ENCODE measurements at regions not wholly inside any gene's neighbourhood (a gene's known extent, or its start where the extent isn't known, plus 50 kb on each side); places are given as distances from the start of the nearest gene placed in this dataset.
"Not testable (repeated sequence)": the region's sequence is repeated elsewhere in the genome, so short reads cannot be mapped to it uniquely, and the experiment has no call there.

- Histone ChIP-seq H3K9me3 (ENCODE audit: control insufficient read depth, insufficient read depth, low read length) (no peaks in the 10 kb centered on the region; the same call in 1 of the 2 replicates), H3K27me3 (ENCODE audit: control insufficient read depth, insufficient read depth, low read length) (peaks cover 10% of the 10 kb centered on the region), H3K4me3 (ENCODE audit: low read depth, low read length) (no peak overlapping the region), H3K27ac (ENCODE audit: low read depth, low read length) (no peak overlapping the region)
- POLR2A ChIA-PET = no interaction called here
- DNase-seq (ENCODE audit: low read depth, low spot score) = peak; percentile 6
- CTCF ChIA-PET = interaction anchor here (0.7 kb wide), 1 partner anchor 41 kb away, joined by 3 read pairs; no protein-coding TSS in a partner anchor
- TF ChIP-seq CTCF (IDR thresholded peaks at IDR 0.05; ENCODE audit: low read depth, low read length) = peak; percentile 19; the same call in 1 of the 2 replicates
These were observed 75.2 kb downstream of the SPRING1 start for GRCh38 chr12:116662612-116663144.

GRCh38 chr12:116661341-116661740 is 76.5 kb downstream of the SPRING1 start:
- POLR2A ChIA-PET = no interaction called here
- CTCF ChIA-PET = no interaction called here

GRCh38 chr12:116660740-116661139 is 77.1 kb downstream of the SPRING1 start:
- POLR2A ChIA-PET; DNase-seq (ENCODE audit: low read depth, low spot score); H3K9me3 ChIP-seq (ENCODE audit: control insufficient read depth, insufficient read depth, low read length); H3K27ac ChIP-seq (ENCODE audit: low read depth, low read length); H3K4me3 ChIP-seq (ENCODE audit: low read depth, low read length); CTCF ChIA-PET: not testable (repeated sequence)
- H3K27me3 ChIP-seq (ENCODE audit: control insufficient read depth, insufficient read depth, low read length) = peaks cover 18% of the 10 kb centered on the region

More at GRCh38 chr12:116661341-116661740, 76.5 kb downstream of the SPRING1 start:
- Histone ChIP-seq H3K9me3 (ENCODE audit: control insufficient read depth, insufficient read depth, low read length) (no peaks in the 10 kb centered on the region; the same call in 1 of the 2 replicates), H3K27ac (ENCODE audit: low read depth, low read length) (no peak overlapping the region), H3K4me3 (ENCODE audit: low read depth, low read length) (no peak overlapping the region), H3K27me3 (ENCODE audit: control insufficient read depth, insufficient read depth, low read length) (peaks cover 18% of the 10 kb centered on the region)
- no peak for TF ChIP-seq CTCF (IDR thresholded peaks at IDR 0.05; ENCODE audit: low read depth, low read length)
- DNase-seq (ENCODE audit: low read depth, low spot score) = no peak

GRCh38 chr12:116659771-116660481 is 77.9 kb downstream of the SPRING1 start:
- H3K27ac ChIP-seq (ENCODE audit: low read depth, low read length) = no peak overlapping the region
- CTCF ChIA-PET = no interaction called here
- H3K9me3 ChIP-seq (ENCODE audit: control insufficient read depth, insufficient read depth, low read length) = no peaks in the 10 kb centered on the region; the same call in 1 of the 2 replicates
- POLR2A ChIA-PET = no interaction called here
- DNase-seq (ENCODE audit: low read depth, low spot score) = no peak
- H3K27me3 ChIP-seq (ENCODE audit: control insufficient read depth, insufficient read depth, low read length) = peaks cover 19% of the 10 kb centered on the region
- TF ChIP-seq CTCF (IDR thresholded peaks at IDR 0.05; ENCODE audit: low read depth, low read length) = no peak
- no peak overlapping the region for H3K4me3 ChIP-seq (ENCODE audit: low read depth, low read length)

GRCh38 chr12:116657921-116658495 is 79.9 kb downstream of the SPRING1 start:
- CTCF ChIA-PET = interaction anchor here (0.5 kb wide), 1 partner anchor 659 kb away, joined by 3 read pairs; no protein-coding TSS in a partner anchor

More at GRCh38 chr12:116657921-116658495, 79.9 kb downstream of the SPRING1 start:
- peak overlapping the region; percentile 34 for H3K4me3 ChIP-seq (ENCODE audit: low read depth, low read length)
- H3K27me3 ChIP-seq (ENCODE audit: control insufficient read depth, insufficient read depth, low read length) = peaks cover 16% of the 10 kb centered on the region
- H3K9me3 ChIP-seq (ENCODE audit: control insufficient read depth, insufficient read depth, low read length) = no peaks in the 10 kb centered on the region; the same call in 1 of the 2 replicates
- no peak for DNase-seq (ENCODE audit: low read depth, low spot score)
- H3K27ac ChIP-seq (ENCODE audit: low read depth, low read length) = no peak overlapping the region
- no peak for TF ChIP-seq CTCF (IDR thresholded peaks at IDR 0.05; ENCODE audit: low read depth, low read length)
- POLR2A ChIA-PET = no interaction called here
